NCI-H460 (cell line): ENCODE measurements at regions not wholly inside any gene's neighbourhood (a gene's known extent, or its start where the extent isn't known, plus 50 kb on each side); places are given as distances from the start of the nearest gene placed in this dataset.

Experiments
- DNase-seq: peaks from one replicate; pipeline ENCODE4 v3.0.0-alpha.2; 2016; ENCODE audit warnings: low read depth; ENCODE audit errors: extremely low read depth

- no peak for DNase-seq
Observed at GRCh38 chr3:34687671-34688070, 889.2 kb downstream of the PDCD6IP start.

- no peak for DNase-seq
Observed at GRCh38 chr3:34696831-34697230, 898.4 kb downstream of the PDCD6IP start.

- no peak for DNase-seq
Observed at GRCh38 chr3:34703053-34703452, 904.6 kb downstream of the PDCD6IP start.

GRCh38 chr3:34724916-34725499, 914.3 kb upstream of the ARPP21 start:
- no peak for DNase-seq

GRCh38 chr3:34725774-34726173, 913.6 kb upstream of the ARPP21 start:
- no peak for DNase-seq

GRCh38 chr3:34727700-34728099, 911.6 kb upstream of the ARPP21 start:
- DNase-seq, result no peak

GRCh38 chr3:34742151-34742550, 897.2 kb upstream of the ARPP21 start:
- DNase-seq, result no peak

- no peak for DNase-seq
Observed at GRCh38 chr3:34758630-34759261, 880.6 kb upstream of the ARPP21 start.

GRCh38 chr3:34777386-34777785, 861.9 kb upstream of the ARPP21 start:
- DNase-seq, result no peak

GRCh38 chr3:34779092-34779491, 860.2 kb upstream of the ARPP21 start:
- DNase-seq, result no peak

- DNase-seq, result no peak
Observed at GRCh38 chr3:34780294-34780693, 859.0 kb upstream of the ARPP21 start.

- DNase-seq, result no peak
Observed at GRCh38 chr3:34780973-34781372, 858.4 kb upstream of the ARPP21 start.

GRCh38 chr3:34782871-34783270, 856.5 kb upstream of the ARPP21 start:
- no peak for DNase-seq

- DNase-seq, result no peak
Observed at GRCh38 chr3:34783876-34784275, 855.4 kb upstream of the ARPP21 start.

GRCh38 chr3:34793057-34793456, 846.3 kb upstream of the ARPP21 start:
- no peak for DNase-seq

GRCh38 chr3:34807611-34808010, 831.7 kb upstream of the ARPP21 start:
- no peak for DNase-seq

GRCh38 chr3:34808287-34808686, 831.0 kb upstream of the ARPP21 start:
- no peak for DNase-seq

GRCh38 chr3:34828847-34829246, 810.5 kb upstream of the ARPP21 start:
- no peak for DNase-seq

- DNase-seq, result no peak
Observed at GRCh38 chr3:34832865-34833508, 806.3 kb upstream of the ARPP21 start.

- no peak for DNase-seq
Observed at GRCh38 chr3:34837848-34838741, 801.2 kb upstream of the ARPP21 start.
